Activated CD8-positive, alpha-beta memory T cell treated with anti-CD3 and anti-CD28 coated beads for 1 hour (primary cell): ENCODE measurements at regions not wholly inside any gene's neighbourhood (a gene's known extent, or its start where the extent isn't known, plus 50 kb on each side); places are given as distances from the start of the nearest gene placed in this dataset.
"Not testable (repeated sequence)": the region's sequence is repeated elsewhere in the genome, so short reads cannot be mapped to it uniquely, and the experiment has no call there.

ENCODE experiments used
- DNase-seq, 2 donors: peaks; one replicate each; pipeline ENCODE4 v3.0.0-alpha.2; 2020; ENCODE audit warnings: low read depth in 1 of 2; ENCODE audit errors: extremely low read depth in 1 of 2

DNA sequence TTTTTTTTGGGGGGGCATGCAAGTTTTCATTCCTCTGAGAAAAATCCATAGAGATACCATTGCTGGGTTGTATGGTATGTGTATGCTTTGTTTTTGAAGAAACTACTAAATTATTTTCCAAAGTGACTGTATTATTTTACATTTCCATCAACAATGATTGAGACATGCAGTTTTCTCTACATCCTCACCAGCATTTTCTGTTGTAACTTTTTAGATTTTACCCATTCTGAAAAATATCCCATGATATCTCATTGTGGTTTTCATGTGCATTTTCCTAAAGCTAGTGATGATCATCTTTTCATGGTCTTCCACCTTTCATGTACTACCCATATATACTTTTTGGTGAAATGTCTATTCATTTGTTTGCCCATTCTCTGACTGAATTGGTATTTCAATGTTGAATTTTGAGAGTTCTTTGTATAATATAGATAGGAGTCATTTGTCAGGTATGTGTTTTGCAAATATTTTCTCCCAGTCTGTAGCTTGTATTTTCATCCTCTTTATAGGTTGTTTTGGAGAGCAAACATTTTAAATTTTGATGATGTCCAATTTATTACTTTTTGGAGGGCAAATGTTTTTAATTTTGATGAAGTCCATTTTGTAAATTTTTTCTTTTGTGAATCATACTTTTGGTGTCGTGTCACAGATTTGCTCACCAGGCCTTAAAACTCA lies 827.5 kb upstream of the CITED2 start:
- no peak for DNase-seq

DNA sequence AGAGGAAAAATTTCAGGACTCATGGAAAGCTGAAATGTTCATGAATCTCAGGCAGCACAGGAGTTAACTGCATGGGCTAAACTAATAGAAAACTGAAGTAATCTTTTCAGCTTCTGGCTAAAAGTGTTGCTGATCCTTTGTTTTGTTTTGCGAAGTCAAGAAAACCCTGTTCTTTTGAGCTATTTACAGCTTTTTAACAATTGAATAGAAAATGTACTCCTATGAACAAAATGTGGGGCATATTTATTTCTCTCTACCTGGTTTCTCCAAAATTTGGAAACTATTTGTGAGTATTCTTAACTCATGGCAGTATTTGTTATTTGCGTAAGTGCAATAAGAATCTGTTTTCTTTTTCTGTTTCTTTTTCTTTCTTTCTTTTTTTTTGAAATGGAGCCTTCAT lies 818.8 kb upstream of the CITED2 start:
- DNase-seq, result no peak

DNA sequence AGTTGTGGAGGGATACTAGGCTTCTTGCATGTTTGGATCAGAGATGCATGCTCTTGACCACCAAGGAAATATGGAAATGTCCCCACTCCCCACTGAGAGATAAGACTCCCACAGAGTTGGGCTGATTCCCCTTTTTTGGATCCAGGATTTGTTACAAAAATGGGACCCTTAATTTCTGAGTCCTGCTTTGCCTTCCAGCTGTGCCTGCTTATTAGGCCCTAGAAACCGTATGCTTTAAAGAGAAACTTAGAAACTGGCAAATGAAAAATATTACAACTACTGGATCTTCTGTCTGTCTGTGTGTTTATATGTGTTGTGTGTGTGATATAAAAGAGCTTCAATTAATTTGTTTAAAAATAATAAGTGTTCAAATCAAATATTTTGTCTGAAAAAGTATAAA lies 817.6 kb upstream of the CITED2 start:
- DNase-seq, result no peak

DNA sequence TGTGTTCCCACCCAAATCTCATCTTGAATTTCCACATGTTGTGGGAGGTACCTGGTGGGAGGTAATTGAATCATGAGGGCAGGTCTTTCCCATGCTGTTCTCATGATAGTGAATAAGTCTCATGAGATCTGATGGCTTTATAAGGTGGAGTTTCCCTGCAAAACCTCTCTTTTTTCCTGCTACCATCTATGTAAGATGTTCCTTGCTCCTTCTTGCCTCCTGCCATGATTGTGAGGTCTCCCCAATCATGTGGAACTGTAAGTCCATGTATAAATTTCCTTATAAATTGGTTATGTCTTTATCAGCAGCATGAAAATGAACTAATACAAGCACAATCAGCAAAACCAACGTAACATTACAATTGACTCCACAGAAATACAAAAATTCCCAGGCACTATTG lies 814.8 kb upstream of the CITED2 start:
- not testable (repeated sequence) for DNase-seq

DNA sequence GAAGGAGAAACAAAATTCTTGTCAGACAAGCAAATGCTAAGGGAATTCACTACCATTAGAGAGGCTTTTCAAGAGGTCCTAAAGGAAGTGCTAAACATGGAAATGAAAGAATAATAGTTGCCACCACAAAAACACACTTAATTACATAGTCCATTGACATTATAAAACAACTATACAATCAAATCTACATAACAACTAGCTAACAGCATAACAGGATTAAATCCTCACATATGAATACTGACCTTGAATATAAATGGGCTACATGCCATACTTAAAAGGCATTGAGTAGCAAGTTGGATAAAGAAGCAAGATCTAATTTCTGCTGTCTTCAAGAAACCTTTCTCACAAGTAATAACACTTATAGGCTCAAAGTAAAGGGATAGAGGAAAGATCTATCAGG lies 811.5 kb upstream of the CITED2 start:
- no peak for DNase-seq

DNA sequence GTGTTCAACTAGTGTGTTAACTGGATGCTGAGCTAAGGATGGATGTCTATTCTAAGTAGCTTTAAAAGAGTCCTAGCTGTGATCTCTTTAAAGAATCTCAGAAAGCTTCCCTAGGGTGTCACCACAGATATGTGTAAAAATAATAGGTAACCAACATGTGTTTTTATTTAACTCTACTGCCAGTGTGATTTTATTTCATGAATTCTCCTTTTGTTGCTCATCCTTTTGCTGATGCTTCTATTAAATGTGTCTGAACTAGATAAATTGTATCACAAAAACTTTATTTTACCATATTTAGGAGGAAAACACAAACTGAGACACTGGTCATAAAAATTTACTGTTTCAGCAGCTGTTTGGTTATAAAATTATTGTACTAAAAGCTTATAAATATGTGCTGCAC lies 809.4 kb upstream of the CITED2 start:
- DNase-seq, result no peak

DNA sequence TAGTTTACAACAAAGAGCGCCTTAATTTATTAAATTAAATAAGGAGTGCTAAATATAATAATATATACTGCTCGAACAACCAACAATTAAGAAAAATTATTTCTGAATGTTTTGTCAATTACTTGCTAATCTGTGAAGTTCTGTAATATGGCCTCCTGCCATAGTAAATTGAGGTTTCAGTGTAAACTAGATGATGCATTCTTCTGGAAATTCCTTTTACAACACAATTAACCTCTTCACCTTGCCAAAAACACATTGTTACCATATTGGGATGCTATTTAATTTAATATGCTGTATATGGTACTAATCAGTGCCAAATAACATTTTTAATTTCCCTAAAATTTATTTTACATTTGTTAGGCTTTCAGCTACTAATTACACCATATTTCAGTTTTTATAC lies 808.4 kb upstream of the CITED2 start:
- no peak for DNase-seq

DNA sequence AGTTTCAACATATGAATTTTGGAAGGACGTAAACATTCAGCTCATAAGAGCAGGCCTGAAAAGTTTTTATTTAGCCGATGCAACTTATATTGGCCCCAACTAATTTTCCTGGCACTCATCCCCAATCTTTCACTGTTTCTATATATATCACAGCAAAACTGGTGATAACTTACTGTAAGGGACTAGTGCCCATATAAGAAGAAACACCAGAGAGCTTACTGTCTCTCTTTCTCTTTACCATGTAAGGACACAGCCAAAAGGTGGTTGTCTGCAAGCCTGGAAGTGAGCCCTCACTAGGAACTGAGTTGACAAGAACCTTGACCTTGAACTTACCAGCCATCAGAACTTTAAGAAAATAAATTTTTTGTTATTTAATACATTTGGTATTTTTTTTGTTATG lies 807.4 kb upstream of the CITED2 start:
- DNase-seq, result no peak

DNA sequence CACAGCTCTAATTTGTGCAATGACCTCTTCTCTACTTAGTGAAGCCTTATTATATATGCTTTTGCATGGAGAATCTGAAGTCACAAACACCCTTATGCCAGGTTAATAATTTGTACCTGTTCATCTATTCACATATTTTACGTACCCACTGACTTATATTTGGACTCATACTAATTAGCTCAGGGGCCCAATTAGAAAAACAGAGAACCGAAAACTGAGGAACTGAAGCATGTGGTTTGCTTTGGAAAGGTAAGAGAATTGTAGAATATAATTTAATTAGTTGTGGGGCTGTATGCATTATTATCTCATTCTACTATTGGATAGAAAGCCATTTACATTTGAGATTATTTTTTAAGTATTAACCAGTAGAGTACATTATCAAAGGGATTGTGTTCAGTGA lies 805.9 kb upstream of the CITED2 start:
- DNase-seq, result no peak

DNA sequence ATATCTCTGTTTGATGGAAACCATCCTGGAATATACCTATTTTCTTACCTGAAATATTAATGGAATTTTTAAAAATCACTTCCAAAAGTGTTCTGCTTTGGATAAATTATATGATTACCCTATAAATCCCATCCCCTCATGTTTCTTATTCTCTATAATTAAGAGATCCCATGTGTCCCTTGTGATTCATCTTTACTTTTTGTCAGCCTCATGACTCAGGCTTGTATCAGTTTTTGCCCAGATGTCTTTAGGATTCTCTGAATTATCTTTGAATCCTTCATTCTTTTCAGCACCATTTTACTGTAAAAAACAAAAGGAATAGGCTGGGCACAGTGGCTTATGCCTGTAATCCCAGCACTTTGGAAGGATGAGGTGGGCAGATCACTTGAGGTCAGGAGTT lies 804.5 kb upstream of the CITED2 start:
- DNase-seq, result no peak

DNA sequence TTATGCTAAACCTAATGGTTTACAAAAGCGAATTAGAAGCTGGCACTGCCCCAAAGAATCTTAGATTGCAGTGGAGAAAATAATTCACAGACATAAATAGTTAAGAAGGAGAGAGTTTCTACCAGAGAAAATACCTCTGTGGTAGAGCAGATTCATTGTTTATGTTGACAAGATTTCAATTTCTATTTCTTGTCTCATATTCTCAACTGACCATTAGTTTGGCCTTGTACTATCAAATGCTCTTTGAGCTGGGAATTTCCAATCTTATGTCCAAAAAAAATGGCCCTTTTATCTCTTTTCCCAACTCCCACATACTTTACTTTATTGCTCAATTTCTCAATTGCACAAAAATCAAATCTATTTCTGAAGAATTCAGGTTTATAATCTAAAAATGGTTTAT lies 804.1 kb upstream of the CITED2 start:
- DNase-seq, result no peak

DNA sequence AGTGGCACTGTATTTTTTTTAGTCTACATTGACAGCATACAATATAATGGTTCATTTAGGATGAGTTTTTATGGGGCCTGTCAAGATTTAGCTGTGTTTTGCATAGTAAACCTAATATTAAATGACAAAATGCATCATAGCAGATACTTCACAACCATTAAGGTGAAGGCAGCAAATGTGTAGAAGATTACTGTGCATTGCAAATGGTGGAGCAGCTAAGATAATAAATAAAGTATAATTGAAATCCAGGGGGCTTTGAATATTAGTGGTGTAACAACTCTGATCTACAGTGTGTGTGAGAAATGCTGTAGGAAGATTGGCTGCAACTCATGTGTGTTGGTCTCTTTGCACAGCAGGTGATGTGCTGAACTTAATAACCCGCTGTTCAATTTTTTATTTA lies 801.9 kb upstream of the CITED2 start:
- no peak for DNase-seq

DNA sequence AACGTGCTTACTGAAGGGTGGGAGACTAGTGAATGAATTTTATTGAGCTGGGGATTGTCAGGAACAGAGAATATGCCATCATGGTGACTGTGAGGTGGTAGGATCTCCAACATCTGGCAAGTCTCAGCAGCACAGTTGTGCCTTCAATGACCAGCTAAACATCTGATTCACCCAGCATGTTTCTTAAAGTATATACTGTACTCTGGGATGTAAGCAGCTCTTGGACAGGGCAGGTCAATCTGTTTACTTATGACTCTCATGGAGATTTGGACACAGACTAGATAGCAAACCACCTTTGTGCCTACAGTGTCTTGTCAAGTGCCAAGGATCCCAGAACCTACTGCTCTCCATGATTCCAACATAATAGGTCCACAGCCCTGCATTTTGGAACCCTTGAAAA lies 801.0 kb upstream of the CITED2 start:
- DNase-seq, result no peak

DNA sequence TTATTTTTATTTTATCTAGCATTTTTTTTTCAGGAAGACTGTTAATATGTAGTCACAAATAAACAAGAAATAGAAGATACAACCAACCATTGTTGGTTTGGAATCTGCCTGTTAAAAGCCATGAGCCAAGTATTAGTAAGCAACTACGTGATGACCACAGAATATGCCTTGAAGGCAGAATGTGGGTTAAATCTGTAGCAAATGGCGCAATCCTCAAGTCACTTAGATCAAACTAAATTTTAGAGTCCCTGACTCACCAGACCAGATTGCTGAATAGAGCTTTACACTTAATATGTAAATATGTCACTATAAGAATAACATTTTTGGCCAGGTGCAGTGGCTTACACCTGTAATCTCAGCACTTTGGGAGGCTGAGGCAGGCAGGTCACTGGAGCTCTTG lies 800.1 kb upstream of the CITED2 start:
- DNase-seq, result no peak

DNA sequence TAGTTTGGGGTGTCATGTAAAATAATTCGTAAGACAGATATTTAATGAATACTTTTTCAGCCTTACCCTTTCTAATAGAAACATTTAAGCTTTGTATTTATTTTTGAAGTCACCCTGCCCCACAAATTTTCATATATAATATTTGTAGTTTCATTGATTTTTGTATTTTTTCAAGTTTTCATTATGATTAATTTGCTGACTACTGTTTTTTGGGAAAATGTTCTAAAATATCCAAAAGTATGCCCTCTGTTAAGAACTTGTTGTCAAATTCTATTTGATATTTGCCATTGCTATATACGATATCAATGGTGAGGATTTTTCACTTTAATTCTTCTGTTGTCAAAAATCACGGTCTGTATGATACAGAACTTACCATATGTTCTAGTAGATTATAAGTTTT lies 793.9 kb upstream of the CITED2 start:
- no peak for DNase-seq

DNA sequence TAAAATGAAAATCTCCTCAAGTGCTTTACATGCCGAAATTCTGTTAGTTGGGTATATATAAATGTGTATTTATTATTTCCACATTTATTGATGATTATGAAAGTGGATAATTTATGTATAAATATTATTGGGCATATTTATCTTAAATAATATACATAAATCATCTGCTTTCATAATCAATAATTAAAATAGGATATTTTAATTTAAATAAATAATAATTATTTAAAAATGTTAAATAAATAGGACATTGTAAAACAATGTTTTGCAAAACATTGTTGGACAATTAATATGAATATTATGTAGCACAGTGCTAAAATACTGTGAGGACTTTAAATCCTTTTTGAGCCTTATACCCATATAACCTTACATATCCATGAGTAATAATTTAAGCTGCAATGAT lies 786.5 kb upstream of the CITED2 start:
- DNase-seq, result no peak

DNA sequence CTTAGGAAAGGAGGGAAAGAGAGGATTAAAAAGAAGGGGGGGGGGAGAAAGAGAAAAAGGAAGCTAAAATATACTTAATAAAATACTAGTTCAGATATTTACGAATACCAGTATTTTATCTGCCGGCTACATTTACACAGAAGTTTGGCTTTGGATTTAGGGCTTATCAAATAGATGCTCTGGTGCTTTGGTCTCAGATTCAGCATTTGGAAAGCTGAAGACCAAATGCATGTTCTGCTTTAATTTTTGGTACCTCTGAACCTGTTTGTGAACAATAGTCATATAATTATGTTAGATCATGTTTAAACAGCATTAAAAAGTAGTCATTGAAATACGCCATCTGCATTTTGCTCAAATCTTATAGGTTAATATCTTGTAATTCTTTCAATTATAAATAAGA lies 786.0 kb upstream of the CITED2 start:
- DNase-seq, result no peak

DNA sequence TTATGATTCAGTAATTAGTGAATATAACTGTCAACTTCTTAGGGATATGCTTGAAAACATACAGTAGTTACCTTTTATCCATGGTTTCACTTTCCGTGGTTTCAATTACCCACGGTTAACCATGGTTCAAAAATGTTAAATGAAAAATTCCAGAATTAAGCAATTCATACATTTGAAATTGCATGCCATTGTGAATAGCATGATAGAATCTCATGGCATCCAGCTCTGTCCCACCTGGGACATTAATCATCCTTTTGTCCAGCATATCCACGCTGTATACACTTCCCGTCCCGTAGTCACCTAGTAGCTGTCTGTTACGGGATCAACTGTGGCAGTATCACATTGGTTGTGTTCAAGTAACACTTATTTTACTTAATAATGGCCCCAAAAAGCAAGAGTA lies 781.7 kb upstream of the CITED2 start:
- DNase-seq, result no peak

DNA sequence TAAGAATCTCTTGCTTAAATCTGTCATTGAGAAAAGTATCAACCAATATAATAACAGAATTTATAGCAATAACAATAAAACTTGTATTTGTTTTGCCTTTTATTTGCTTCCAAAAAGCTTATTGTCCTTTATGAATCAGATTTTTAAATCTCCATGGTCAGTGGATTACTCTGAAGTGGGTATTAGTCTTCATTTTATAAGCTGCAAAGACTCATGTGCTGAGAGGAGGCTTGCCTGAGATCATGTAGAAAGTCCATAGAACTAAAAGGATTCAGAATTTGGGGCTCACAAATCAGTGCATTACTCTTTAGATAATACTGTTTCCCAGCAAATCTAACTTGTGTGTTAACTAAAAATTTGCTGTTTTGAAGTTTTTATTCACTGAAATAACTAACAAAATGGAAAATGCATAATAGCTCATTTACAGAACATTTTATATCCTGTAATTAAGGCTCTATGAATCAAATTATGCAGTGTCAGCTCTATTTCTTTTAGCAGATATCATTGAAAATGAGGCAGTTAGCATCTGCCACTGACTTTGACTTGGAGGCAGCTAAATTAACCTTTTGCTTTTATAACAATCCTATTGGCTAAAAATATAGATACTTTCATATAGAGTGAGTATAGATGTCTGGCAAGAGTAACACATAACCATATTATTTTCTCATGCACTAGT lies 781.1 kb upstream of the CITED2 start:
- no peak for DNase-seq

DNA sequence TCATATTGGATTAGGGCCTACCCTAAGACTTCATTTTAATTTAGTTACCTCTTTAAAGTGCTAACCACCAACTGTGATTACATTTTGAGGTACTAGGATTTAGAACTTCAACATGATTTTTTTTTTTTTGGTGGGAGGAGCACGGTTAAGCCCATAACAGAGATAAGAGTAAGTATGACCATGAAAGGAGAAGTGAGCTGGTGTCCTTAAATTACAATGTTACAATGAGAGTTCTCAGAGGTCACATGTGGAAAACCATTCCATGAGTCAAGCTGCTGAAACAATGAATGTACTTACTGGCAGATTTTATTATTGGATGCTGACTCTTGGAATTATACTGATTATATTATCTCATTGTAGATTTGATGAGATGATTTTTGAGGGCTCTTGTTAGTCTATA lies 779.3 kb upstream of the CITED2 start:
- DNase-seq, result no peak

DNA sequence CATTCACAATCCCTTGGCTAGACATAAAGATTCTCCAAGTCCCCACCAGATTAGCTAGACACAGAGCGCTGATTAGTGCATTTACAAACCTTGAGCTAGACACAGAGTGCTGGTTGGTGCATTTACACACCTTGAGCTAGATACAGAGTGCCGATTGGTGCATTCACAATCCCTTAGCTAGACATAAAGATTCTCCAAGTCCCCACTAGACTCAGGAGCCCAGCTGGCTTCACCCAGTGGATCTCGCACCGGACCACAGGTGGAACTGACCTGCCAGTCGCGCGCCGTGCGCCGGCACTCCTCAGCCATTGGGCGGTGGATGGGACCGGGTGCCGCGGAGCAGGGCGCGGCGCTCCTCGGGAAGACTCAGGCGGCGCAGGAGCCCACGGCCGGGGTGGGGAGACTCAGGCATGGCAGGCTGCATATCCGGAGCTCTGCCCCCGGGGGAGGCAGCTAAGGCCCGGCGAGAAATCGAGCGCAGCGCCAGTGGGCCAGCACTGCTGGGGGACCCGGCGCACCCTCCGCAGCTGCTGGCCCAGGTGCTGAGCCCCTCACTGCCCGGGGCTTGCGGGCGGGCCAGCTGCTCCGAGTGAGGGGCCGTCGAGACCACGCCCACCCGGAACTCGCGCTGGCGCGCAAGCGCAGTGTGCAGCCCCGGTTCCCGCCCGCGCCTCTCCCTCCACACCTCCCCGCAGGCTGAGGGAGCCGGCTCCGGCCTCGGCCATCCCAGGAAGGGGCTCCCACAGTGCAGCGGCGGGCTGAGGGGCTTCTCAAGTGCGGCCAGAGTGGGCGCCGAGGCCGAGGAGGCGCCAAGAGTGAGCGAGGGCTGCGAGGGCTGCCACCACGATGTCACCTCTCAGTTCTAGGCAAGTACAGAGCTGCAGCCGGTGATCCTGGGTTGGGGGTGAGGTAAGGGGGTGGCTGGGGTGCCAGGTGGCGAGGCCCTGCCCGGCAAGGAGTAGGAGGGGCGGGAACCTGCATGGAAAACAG lies 773.7 kb upstream of the CITED2 start:
- DNase-seq, result not testable (repeated sequence)

DNA sequence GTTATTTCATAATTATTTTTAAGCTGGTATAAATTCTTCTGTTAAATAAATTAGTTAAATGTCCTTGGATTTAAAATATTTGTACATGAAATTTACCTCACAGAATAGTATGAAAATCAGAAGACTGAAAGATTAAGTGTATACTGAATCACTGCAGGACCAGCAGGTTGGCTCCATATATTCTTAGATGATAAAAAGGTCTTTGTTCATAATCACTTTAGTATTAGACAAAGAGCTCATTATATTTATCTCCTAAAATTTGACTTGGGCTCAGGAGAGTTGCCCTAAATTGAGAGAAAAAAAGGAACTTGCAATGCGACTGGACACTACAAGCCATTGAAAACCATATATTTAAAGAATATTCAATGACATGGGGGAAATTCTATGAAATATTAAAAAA lies 766.4 kb upstream of the CITED2 start:
- DNase-seq, result no peak
